Liver (tissue), 3 donors: ENCODE measurements at regions not wholly inside any gene's neighbourhood (a gene's known extent, or its start where the extent isn't known, plus 50 kb on each side); places are given as distances from the start of the nearest gene placed in this dataset.

Source experiments
- CTCF ChIP-seq: fragments of 150-350 bp; IDR thresholded peaks from 2 replicates; pipeline ENCODE4 v1.5.1; 2017; ENCODE audit warnings: improper control_type of control experiment, low read depth, low read length; ENCODE audit not compliant: missing input control
- HNF4A ChIP-seq, 2 donors: conservative IDR thresholded peaks; 2 replicates each; pipeline ENCODE4 v1.6.1; 2016; ENCODE audit warnings: antibody characterized with exemption in 2 of 2, mild to moderate bottlenecking in 2 of 2
- YY1 ChIP-seq: IDR thresholded peaks from 2 replicates; pipeline ENCODE4 v1.6.1; 2016; ENCODE audit warnings: antibody characterized with exemption, mild to moderate bottlenecking
- donor health status: healthy.
- donor health status: healthy.

DNA sequence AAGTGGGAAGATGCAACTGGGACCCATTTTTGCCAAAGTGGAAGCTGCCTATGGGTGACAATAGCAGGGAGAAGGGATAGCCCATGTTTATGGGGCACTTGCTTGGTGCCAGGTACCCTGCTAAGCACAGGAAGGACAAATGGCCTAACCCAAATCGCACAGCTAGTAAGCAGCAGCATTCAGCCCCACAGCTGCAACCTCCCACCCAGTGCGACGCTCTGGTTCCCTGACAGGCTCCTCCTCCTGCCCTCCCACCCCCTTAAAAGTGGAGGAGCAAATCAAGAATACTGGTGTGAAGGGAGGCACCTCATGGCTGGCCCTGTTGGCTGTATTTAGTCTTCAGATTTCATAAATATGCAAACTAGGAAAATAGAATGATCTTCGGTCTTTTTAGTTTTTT lies 76.2 kb downstream of the RIN2 start:
- TF ChIP-seq HNF4A (conservative IDR thresholded peaks at IDR 0.05) (no peak), CTCF (no peak), YY1 (no peak)
